ENCODE measurements at regions not wholly inside any gene's neighbourhood (a gene's known extent, or its start where the extent isn't known, plus 50 kb on each side); places are given as distances from the start of the nearest gene placed in this dataset.

- TF ChIP-seq CTCF (IDR thresholded peaks at IDR 0.05) (no peak), POLR2A (IDR thresholded peaks at IDR 0.05) (no peak)
These were observed 378.4 kb upstream of the HNRNPA3 start for GRCh38 chr2:176834226-176834625.
